Neural cell (in vitro differentiated cells): ENCODE measurements at regions not wholly inside any gene's neighbourhood (a gene's known extent, or its start where the extent isn't known, plus 50 kb on each side); places are given as distances from the start of the nearest gene placed in this dataset.

Experiments
- H2AFZ ChIP-seq: fragments of 200-600, 300-800 bp; sonication (generic), shearing (Covaris generic); 2 replicates; pipeline ENCODE4 v1.6.0; 2014; ENCODE audit warnings: low read depth, mild to moderate bottlenecking, antibody characterized with exemption, low read length, moderate library complexity
- H3F3A ChIP-seq: fragments of 200-600 bp; shearing (Covaris generic); 2 replicates; pipeline ENCODE4 v1.6.1; 2016; ENCODE audit warnings: mild to moderate bottlenecking, moderate library complexity, mixed read lengths, antibody characterized with exemption, low read length; ENCODE audit not compliant: insufficient read depth, poor library complexity, severe bottlenecking
- H3K27ac ChIP-seq: fragments of 200-600, 300-800 bp; sonication (generic), shearing (Covaris generic); 2 replicates; pipeline ENCODE4 v1.5.1; 2014; ENCODE audit warnings: mild to moderate bottlenecking, low read length, moderate library complexity
- H3K27me3 ChIP-seq: fragments of 300-800, 200-600 bp; sonication (generic), shearing (Covaris generic); 2 replicates; pipeline ENCODE4 v1.6.0; 2014; ENCODE audit warnings: mild to moderate bottlenecking, low read depth, low read length, moderate library complexity; ENCODE audit not compliant: insufficient read depth
- H3K36me3 ChIP-seq: fragments of 300-800, 200-600 bp; sonication (generic), shearing (Covaris generic); 2 replicates; pipeline ENCODE4 v1.5.1; 2014; ENCODE audit warnings: mild to moderate bottlenecking, antibody characterized with exemption, low read length, moderate library complexity; ENCODE audit not compliant: insufficient read depth
- H3K4me2 ChIP-seq: fragments of 300-800, 200-600 bp; sonication (generic), shearing (Covaris generic); 2 replicates; pipeline ENCODE4 v1.6.0; 2014; ENCODE audit warnings: mild to moderate bottlenecking, low read length
- H3K4me3 ChIP-seq: fragments of 300-800, 200-600 bp; sonication (generic), shearing (Covaris generic); 2 replicates; pipeline ENCODE4 v1.5.1; 2014; ENCODE audit warnings: mild to moderate bottlenecking, low read length, moderate library complexity
- H3K79me2 ChIP-seq: fragments of 200-600 bp; shearing (Covaris generic); replicated peaks from 2 replicates; pipeline ENCODE4 v1.6.0; 2014; ENCODE audit warnings: mild to moderate bottlenecking, low read length, moderate library complexity; ENCODE audit not compliant: insufficient read depth
- H3K9ac ChIP-seq: fragments of 300-800, 200-600 bp; sonication (generic), shearing (Covaris generic); 2 replicates; pipeline ENCODE4 v1.6.1; 2016; ENCODE audit warnings: mild to moderate bottlenecking, low read length, mixed read lengths
- H3K9me2 ChIP-seq: fragments of 200-600 bp; shearing (Covaris generic); 2 replicates; pipeline ENCODE4 v1.6.1; 2016; ENCODE audit warnings: mild to moderate bottlenecking, low read length, mixed read lengths; ENCODE audit not compliant: insufficient read depth
- H3K9me3 ChIP-seq: fragments of 200-600, 300-800 bp; sonication (generic), shearing (Covaris generic); 2 replicates; pipeline ENCODE4 v1.6.1; 2016; ENCODE audit warnings: mild to moderate bottlenecking, mixed run types, low read length, moderate library complexity, mixed read lengths
- H4K20me1 ChIP-seq: fragments of 200-600 bp; shearing (Covaris generic); 2 replicates; pipeline ENCODE4 v1.6.1; 2016; ENCODE audit warnings: mild to moderate bottlenecking, mixed run types; ENCODE audit not compliant: insufficient read depth
- CTCF ChIP-seq: fragments of 450-650 bp; IDR thresholded peaks from 2 replicates; pipeline ENCODE4 v1.5.1; 2014; ENCODE audit warnings: antibody characterized with exemption, mild to moderate bottlenecking, moderate library complexity; ENCODE audit not compliant: poor library complexity, severe bottlenecking
- EP300 ChIP-seq: fragments of 450-650 bp; conservative IDR thresholded peaks from 2 replicates; pipeline ENCODE4 v1.6.1; 2014; ENCODE audit warnings: antibody characterized with exemption, mild to moderate bottlenecking, moderate library complexity; ENCODE audit not compliant: poor library complexity, severe bottlenecking
- EZH2 ChIP-seq: fragments of 200-600, 300-800 bp; shearing (Covaris generic), sonication (generic); IDR thresholded peaks from 2 replicates; pipeline ENCODE4 v1.6.1; 2014; ENCODE audit warnings: antibody characterized with exemption, low read length, borderline replicate concordance, mild to moderate bottlenecking; ENCODE audit not compliant: insufficient read depth, poor library complexity, severe bottlenecking
- MXI1 ChIP-seq: fragments of 450-650 bp; conservative IDR thresholded peaks from 2 replicates; pipeline ENCODE4 v1.6.1; 2014; ENCODE audit warnings: antibody characterized with exemption, mild to moderate bottlenecking; ENCODE audit not compliant: poor library complexity, severe bottlenecking
- POLR2AphosphoS5 ChIP-seq: IDR thresholded peaks from 2 replicates; pipeline ENCODE4 v1.6.1; 2012
- RAD21 ChIP-seq: fragments of 450-650 bp; conservative IDR thresholded peaks from 2 replicates; pipeline ENCODE4 v1.6.1; 2014; ENCODE audit warnings: antibody characterized with exemption, mild to moderate bottlenecking, moderate library complexity
- REST ChIP-seq: IDR thresholded peaks from 2 replicates; pipeline ENCODE4 v1.6.1; 2012; ENCODE audit warnings: borderline replicate concordance
- SMC3 ChIP-seq: fragments of 450-650 bp; conservative IDR thresholded peaks from 2 replicates; pipeline ENCODE4 v1.6.1; 2014; ENCODE audit warnings: antibody characterized with exemption, mild to moderate bottlenecking, moderate library complexity; ENCODE audit not compliant: poor library complexity
- TAF1 ChIP-seq: IDR thresholded peaks from 2 replicates; pipeline ENCODE4 v1.6.1; 2012; ENCODE audit warnings: low read depth

DNA sequence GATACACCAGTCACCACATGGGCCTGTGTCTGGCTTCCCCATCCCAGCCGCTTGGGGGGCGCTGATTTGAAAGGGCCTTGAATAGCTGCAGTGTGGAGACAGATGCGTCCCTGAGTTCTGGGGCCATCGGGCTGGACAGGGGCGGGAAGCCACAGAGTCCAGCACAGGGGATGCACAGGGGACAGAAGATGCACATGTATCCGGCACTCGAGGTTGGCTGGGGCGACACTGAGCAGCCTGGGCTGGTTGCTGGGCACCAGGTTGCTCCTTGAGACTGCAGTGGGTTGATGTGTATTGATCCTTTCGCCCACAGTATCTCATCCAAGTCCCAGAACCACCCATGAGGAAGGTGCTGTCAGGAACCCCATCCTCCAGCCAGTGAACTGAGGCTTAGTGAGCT, 99.3 kb upstream of the SYT13 start:
- Histone ChIP-seq H4K20me1 (no peaks in the 10 kb centered on the region), H3K27me3 (no peaks in the 10 kb centered on the region), H3K27ac (peak overlapping the region; percentile 94)

DNA sequence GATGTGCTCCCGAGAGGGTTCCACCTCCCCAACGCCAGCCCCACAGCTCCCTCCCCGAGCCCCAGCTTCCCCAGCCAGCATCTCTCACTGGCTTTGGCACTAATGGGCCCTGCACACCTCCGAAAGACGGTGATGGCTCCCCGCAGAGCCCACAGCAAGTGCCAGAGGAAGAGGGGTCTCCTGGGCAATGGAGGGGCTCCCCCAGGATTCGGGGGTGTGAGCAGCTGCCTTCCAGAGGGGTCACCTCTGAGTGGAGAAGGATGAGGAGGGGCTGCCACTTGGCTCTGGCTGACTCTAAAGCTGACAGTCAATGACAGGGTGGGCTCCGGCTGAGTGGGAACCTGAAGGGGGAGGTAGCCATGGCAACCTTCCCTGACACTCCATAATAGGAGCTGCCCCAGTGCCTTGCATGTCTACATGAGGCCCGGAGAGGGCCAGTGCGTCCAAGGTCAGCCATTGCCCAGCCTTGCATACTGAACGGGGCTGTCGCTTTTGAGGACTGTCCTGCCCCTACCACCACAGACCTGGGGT, 98.6 kb upstream of the SYT13 start:
- H3K4me3 ChIP-seq: peak overlapping the region; percentile 51
- no peaks in the 10 kb centered on the region for H3K36me3 ChIP-seq
- peak; percentile 49 for TF ChIP-seq SMC3
- TF ChIP-seq CTCF: no peak
- TF ChIP-seq RAD21: peak; percentile 43
- TF ChIP-seq EZH2: no peak
- no peak for TF ChIP-seq POLR2AphosphoS5
- peak; percentile 67 for TF ChIP-seq REST
- TF ChIP-seq MXI1: peak; percentile 15
- TF ChIP-seq EP300: peak; percentile 89
- TF ChIP-seq TAF1: no peak
- H3K9me2 ChIP-seq: no peaks in the 10 kb centered on the region
- H3K9me3 ChIP-seq: no peaks in the 10 kb centered on the region
- no peaks in the 10 kb centered on the region for H3K27me3 ChIP-seq
- H3K9ac ChIP-seq: peak overlapping the region; percentile 72
- no peaks in the 10 kb centered on the region for H3F3A ChIP-seq
- peak overlapping the region; percentile 48 for H2AFZ ChIP-seq
- peak overlapping the region; percentile 94 for H3K27ac ChIP-seq
- H3K79me2 ChIP-seq: no peaks in the 10 kb centered on the region
- H4K20me1 ChIP-seq: no peaks in the 10 kb centered on the region
- H3K4me2 ChIP-seq: peak overlapping the region; percentile 43

More for the DNA sequence above, 99.3 kb upstream of the SYT13 start:
- Histone ChIP-seq H3K9me2 (no peaks in the 10 kb centered on the region), H3K79me2 (no peaks in the 10 kb centered on the region), H3K4me2 (peak overlapping the region; percentile 23), H3K9ac (peak overlapping the region; percentile 72), H3K36me3 (no peaks in the 10 kb centered on the region), H3K4me3 (peak overlapping the region; percentile 51), H2AFZ (no peak overlapping the region), H3K9me3 (no peaks in the 10 kb centered on the region), H3F3A (no peaks in the 10 kb centered on the region)
- TF ChIP-seq CTCF: no peak
- peak; percentile 0 for TF ChIP-seq MXI1
